Suprapubic skin (tissue), 4 donors: ENCODE measurements at regions not wholly inside any gene's neighbourhood (a gene's known extent, or its start where the extent isn't known, plus 50 kb on each side); places are given as distances from the start of the nearest gene placed in this dataset.
"Not testable (repeated sequence)": the region's sequence is repeated elsewhere in the genome, so short reads cannot be mapped to it uniquely, and the experiment has no call there.

Experiments used
- DNase-seq, 2 donors: peaks; one replicate each; pipeline ENCODE4 v3.0.0-alpha.2; 2019; ENCODE audit warnings: low spot score in 2 of 2
- H3K27ac ChIP-seq: fragments of 200-600 bp; sonication (generic); one replicate; pipeline ENCODE4 v1.5.1; 2019
- H3K27me3 ChIP-seq: fragments of 200-600 bp; sonication (generic); one replicate; pipeline ENCODE4 v1.5.1; 2019
- H3K36me3 ChIP-seq: fragments of 200-600 bp; sonication (generic); one replicate; pipeline ENCODE4 v1.5.1; 2019
- H3K4me1 ChIP-seq: fragments of 200-600 bp; sonication (generic); one replicate; pipeline ENCODE4 v1.5.1; 2019
- H3K4me3 ChIP-seq: fragments of 200-600 bp; sonication (generic); one replicate; pipeline ENCODE4 v1.5.1; 2019; ENCODE audit warnings: mild to moderate bottlenecking
- H3K9me3 ChIP-seq: fragments of 200-600 bp; sonication (generic); one replicate; pipeline ENCODE4 v1.5.1; 2019
- CTCF ChIP-seq, 2 donors: fragments of 200-600 bp in 1 of 2; fragments of 450-650 bp in 1 of 2; sonication (generic) in 1 of 2; IDR thresholded peaks; one replicate each; pipeline ENCODE4 v1.5.1; 2016 to 2019; ENCODE audit warnings: antibody characterized with exemption in 2 of 2, mild to moderate bottlenecking in 1 of 2, moderate library complexity in 1 of 2
- EP300 ChIP-seq: sonication (generic); formaldehyde crosslinking; IDR thresholded peaks from one replicate; pipeline ENCODE4 v1.6.1; 2017; ENCODE audit warnings: antibody characterized with exemption
- POLR2A ChIP-seq, 2 donors: fragments of 450-650 bp; IDR thresholded peaks; one replicate each; pipeline ENCODE4 v1.6.1; 2017; ENCODE audit warnings: antibody characterized with exemption in 2 of 2, mild to moderate bottlenecking in 2 of 2, moderate library complexity in 2 of 2
- POLR2AphosphoS5 ChIP-seq, 3 donors: sonication (generic); formaldehyde crosslinking; IDR thresholded peaks; one replicate each; pipeline ENCODE4 v1.6.1; 2017; ENCODE audit warnings: antibody characterized with exemption in 3 of 3
- WGBS: methylation state at CpG from one replicate; pipeline ENCODE4 v1.1.5; 2018; 5-methylcytosine and 5-hydroxymethylcytosine counted together

DNA sequence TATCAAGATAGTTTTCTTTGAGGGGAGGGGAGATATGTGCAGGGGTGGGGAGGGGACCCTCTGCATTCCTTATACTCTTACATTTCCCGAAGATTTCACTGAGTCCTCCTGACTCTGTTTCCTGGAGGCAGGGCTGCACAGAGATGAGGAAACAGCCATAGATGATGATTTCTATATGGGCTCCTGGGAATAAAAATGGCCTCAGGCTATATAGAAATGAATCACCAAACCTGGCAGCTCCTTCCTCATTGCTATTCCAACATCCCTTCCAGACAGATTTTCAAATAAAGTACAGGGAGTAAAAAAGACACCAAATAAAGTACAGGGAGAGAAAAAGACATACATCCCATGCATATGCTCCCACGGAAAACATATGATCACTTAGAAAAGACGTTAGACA, 474.8 kb upstream of the RAB6C start:
- WGBS = 43% methylated on average over 3 of the region's 3 CpGs
- Histone ChIP-seq H3K27me3 (no peaks in the 10 kb centered on the region), H3K4me1 (no peaks in the 10 kb centered on the region), H3K27ac (no peak overlapping the region), H3K9me3 (no peaks in the 10 kb centered on the region), H3K4me3 (no peak overlapping the region), H3K36me3 (no peaks in the 10 kb centered on the region)
- DNase-seq = no peak
- TF ChIP-seq POLR2A (IDR thresholded peaks at IDR 0.05) = no peak
- no peak for TF ChIP-seq POLR2AphosphoS5 (IDR thresholded peaks at IDR 0.05)
- no peak for TF ChIP-seq EP300
- no peak for TF ChIP-seq CTCF (IDR thresholded peaks at IDR 0.05)

DNA sequence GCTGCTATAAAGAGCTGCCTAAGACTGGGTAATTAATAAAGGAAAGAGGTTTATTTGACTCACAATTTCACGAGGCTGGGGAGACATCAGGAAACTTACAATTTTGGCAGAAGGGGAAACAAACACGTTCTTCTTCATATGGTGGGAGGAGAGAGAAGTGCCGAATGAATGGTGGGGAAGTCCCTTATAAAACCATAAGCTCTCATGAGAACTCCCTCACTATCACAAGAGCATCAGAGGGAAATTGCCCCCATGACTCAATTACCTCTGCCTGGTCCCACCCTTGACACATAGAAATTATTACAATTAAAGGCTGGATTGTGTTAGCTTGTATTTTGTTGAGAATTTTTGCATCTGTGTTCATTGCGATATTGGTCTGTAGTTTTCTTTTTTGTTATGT, 460.5 kb upstream of the RAB6C start:
- TF ChIP-seq POLR2AphosphoS5 (IDR thresholded peaks at IDR 0.05) (no peak), CTCF (IDR thresholded peaks at IDR 0.05) (no peak)
- H3K36me3 ChIP-seq = no peaks in the 10 kb centered on the region
- no peak for DNase-seq
- WGBS = 46% methylated on average over 4 of the region's 4 CpGs
- no peaks in the 10 kb centered on the region for H3K27me3 ChIP-seq
- H3K27ac ChIP-seq = no peak overlapping the region
- no peaks in the 10 kb centered on the region for H3K4me1 ChIP-seq
- H3K9me3 ChIP-seq = peaks cover 4% of the 10 kb centered on the region
- H3K4me3 ChIP-seq = no peak overlapping the region

DNA sequence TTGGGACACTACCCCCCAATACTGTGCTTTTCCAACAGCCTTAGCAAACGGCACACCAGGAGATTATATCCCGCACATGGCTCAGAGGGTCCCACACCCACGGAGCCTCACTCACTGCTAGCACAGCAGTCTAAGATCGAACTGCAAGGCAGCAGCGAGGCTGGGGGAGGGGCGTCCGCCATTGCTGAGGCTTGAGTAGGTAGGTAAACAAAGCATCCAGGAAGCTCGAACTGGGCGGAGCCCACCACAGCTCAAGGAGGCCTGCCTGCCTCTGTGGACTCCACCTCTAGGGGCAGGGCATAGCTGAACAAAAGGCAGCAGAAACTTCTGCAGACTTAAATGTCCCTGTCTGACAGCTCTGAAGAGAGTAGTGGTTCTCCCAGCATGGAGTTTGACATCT, 447.3 kb upstream of the RAB6C start:
- H3K27ac ChIP-seq, H3K27me3 ChIP-seq, H3K9me3 ChIP-seq, DNase-seq, H3K4me1 ChIP-seq, H3K4me3 ChIP-seq, H3K36me3 ChIP-seq: not testable (repeated sequence)
- 95% methylated on average over 8 of the region's 9 CpGs for WGBS

DNA sequence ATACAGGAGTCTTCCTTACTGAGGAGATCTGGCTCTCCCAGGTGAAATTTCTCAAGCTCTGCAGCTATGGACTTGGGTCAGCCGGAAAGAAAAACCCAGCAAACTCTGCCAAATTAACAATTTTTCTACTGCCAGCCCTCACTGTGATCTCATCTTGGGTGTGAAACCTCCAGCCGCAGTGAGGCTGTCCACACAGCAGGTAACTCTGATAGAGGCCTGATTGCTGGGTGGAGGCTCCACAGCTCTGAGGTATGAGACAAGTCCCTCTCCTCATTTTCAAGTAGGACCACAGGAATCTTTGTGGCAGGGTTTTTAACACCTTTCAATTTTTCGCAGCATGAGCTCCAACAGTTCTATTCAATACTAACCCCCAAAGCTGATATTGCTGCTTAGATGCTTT, 430.6 kb upstream of the RAB6C start:
- H3K27me3 ChIP-seq = no peaks in the 10 kb centered on the region
- H3K36me3 ChIP-seq = no peaks in the 10 kb centered on the region
- no peak overlapping the region for H3K4me3 ChIP-seq
- TF ChIP-seq CTCF (IDR thresholded peaks at IDR 0.05) (no peak), POLR2AphosphoS5 (IDR thresholded peaks at IDR 0.05) (no peak), EP300 (no peak), POLR2A (IDR thresholded peaks at IDR 0.05) (no peak)
- DNase-seq = no peak
- WGBS = 92% methylated on average over 3 of the region's 3 CpGs
- H3K4me1 ChIP-seq = no peaks in the 10 kb centered on the region
- H3K9me3 ChIP-seq = no peaks in the 10 kb centered on the region
- no peak overlapping the region for H3K27ac ChIP-seq

DNA sequence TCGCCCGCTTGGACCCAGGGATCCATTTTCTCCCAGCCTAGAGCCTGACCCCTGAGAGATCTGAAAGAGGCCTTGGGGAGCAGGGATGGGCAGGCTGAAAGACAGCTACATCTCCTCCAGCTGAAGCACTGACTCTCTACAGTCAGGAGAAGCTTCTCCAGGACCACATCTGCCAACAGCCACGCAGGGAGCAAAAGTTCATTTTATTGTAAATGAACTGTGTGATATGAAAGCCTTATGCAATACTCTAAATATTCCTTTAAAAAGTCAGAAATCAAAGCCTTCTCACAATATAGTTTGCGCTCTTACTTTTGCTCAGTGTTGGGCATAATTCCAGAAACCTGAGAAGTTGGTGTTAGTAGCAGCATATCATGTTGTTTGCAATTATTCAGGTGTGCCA, 428.9 kb upstream of the RAB6C start:
- no peak for DNase-seq
- no peak for TF ChIP-seq POLR2A (IDR thresholded peaks at IDR 0.05)
- TF ChIP-seq EP300 = no peak
- no peak for TF ChIP-seq POLR2AphosphoS5 (IDR thresholded peaks at IDR 0.05)
- TF ChIP-seq CTCF (IDR thresholded peaks at IDR 0.05) = no peak
- Histone ChIP-seq H3K9me3 (no peaks in the 10 kb centered on the region), H3K4me3 (no peak overlapping the region), H3K4me1 (no peaks in the 10 kb centered on the region), H3K27me3 (no peaks in the 10 kb centered on the region), H3K27ac (no peak overlapping the region), H3K36me3 (no peaks in the 10 kb centered on the region)
- WGBS = 89% methylated on average over 4 of the region's 4 CpGs

- Histone ChIP-seq H3K36me3 (no peaks in the 10 kb centered on the region), H3K27ac (no peak overlapping the region), H3K9me3 (no peaks in the 10 kb centered on the region), H3K4me3 (no peak overlapping the region), H3K27me3 (no peaks in the 10 kb centered on the region), H3K4me1 (no peaks in the 10 kb centered on the region)
- WGBS = 43% methylated on average over 3 of the region's 3 CpGs
- no peak for DNase-seq
- TF ChIP-seq CTCF (IDR thresholded peaks at IDR 0.05) (no peak), POLR2AphosphoS5 (IDR thresholded peaks at IDR 0.05) (no peak), EP300 (no peak), POLR2A (IDR thresholded peaks at IDR 0.05) (no peak)
Observed at GRCh38 chr2:129554373-129554772, 425.1 kb upstream of the RAB6C start.
